ENCODE measurements at regions not wholly inside any gene's neighbourhood (a gene's known extent, or its start where the extent isn't known, plus 50 kb on each side); places are given as distances from the start of the nearest gene placed in this dataset.

- DNase-seq (ENCODE audit: low read depth), result no peak
- TF ChIP-seq CTCF (conservative IDR thresholded peaks at IDR 0.05; ENCODE audit: low read depth, low read length), result no peak
- no peak overlapping the region for H3K4me3 ChIP-seq (ENCODE audit: low read length)
Observed at GRCh38 chr2:60073201-60073600, 480.3 kb downstream of the BCL11A start.

- DNase-seq (ENCODE audit: low read depth), result no peak
- no peak for TF ChIP-seq CTCF (conservative IDR thresholded peaks at IDR 0.05; ENCODE audit: low read depth, low read length)
- H3K4me3 ChIP-seq (ENCODE audit: low read length), result no peak overlapping the region
Observed at GRCh38 chr2:60072609-60073008, 480.8 kb downstream of the BCL11A start.

- no peak for TF ChIP-seq CTCF (conservative IDR thresholded peaks at IDR 0.05; ENCODE audit: low read depth, low read length)
- no peak for DNase-seq (ENCODE audit: low read depth)
- no peak overlapping the region for H3K4me3 ChIP-seq (ENCODE audit: low read length)
Observed at GRCh38 chr2:60071490-60071831, 482.0 kb downstream of the BCL11A start.

GRCh38 chr2:60070736-60071489 is 482.5 kb downstream of the BCL11A start:
- DNase-seq (ENCODE audit: low read depth), result no peak
- H3K4me3 ChIP-seq (ENCODE audit: low read length), result no peak overlapping the region
- TF ChIP-seq CTCF (conservative IDR thresholded peaks at IDR 0.05; ENCODE audit: low read depth, low read length), result no peak

- no peak for TF ChIP-seq CTCF (conservative IDR thresholded peaks at IDR 0.05; ENCODE audit: low read depth, low read length)
- DNase-seq (ENCODE audit: low read depth), result no peak
- no peak overlapping the region for H3K4me3 ChIP-seq (ENCODE audit: low read length)
Observed at GRCh38 chr2:60070196-60070595, 483.3 kb downstream of the BCL11A start.

GRCh38 chr2:60068755-60069154 is 484.7 kb downstream of the BCL11A start:
- H3K4me3 ChIP-seq (ENCODE audit: low read length), result no peak overlapping the region
- TF ChIP-seq CTCF (conservative IDR thresholded peaks at IDR 0.05; ENCODE audit: low read depth, low read length), result no peak
- DNase-seq (ENCODE audit: low read depth), result no peak

- no peak overlapping the region for H3K4me3 ChIP-seq (ENCODE audit: low read length)
- no peak for DNase-seq (ENCODE audit: low read depth)
- TF ChIP-seq CTCF (conservative IDR thresholded peaks at IDR 0.05; ENCODE audit: low read depth, low read length), result no peak
Observed at GRCh38 chr2:60067006-60067405, 486.4 kb downstream of the BCL11A start.

All from retinal pigment epithelial cell (primary cell).